HAP-1 (cell line): ENCODE measurements at regions not wholly inside any gene's neighbourhood (a gene's known extent, or its start where the extent isn't known, plus 50 kb on each side); places are given as distances from the start of the nearest gene placed in this dataset.

Experiments used
- DNase-seq, 2 experiments: peaks; one replicate each; pipeline ENCODE4 v3.0.0-alpha.2; 2016 to 2020; ENCODE audit warnings: low spot score in 2 of 2
- H3K27me3 ChIP-seq: fragments of 250-450 bp; sonication (Bioruptor Pico); 2 replicates; pipeline ENCODE4 v1.5.1; 2020; ENCODE audit warnings: low read depth, mild to moderate bottlenecking, moderate library complexity
- H3K36me3 ChIP-seq: fragments of 250-450 bp; sonication (Bioruptor Pico); replicated peaks from 2 replicates; pipeline ENCODE4 v1.5.1; 2020; ENCODE audit warnings: mild to moderate bottlenecking
- H3K4me1 ChIP-seq: fragments of 250-450 bp; sonication (Bioruptor Pico); 2 replicates; pipeline ENCODE4 v1.5.1; 2020; ENCODE audit warnings: mild to moderate bottlenecking
- H3K4me3 ChIP-seq: fragments of 250-450 bp; sonication (Bioruptor Pico); 2 replicates; pipeline ENCODE4 v1.5.1; 2020; ENCODE audit warnings: mild to moderate bottlenecking, moderate library complexity
- H3K9me3 ChIP-seq: fragments of 250-450 bp; sonication (Bioruptor Pico); 2 replicates; pipeline ENCODE4 v1.5.1; 2020; ENCODE audit warnings: mild to moderate bottlenecking, moderate library complexity
- in situ Hi-C: fragments of 300-500 bp; cut with MboI; formaldehyde crosslinking; loops from 3 replicates; pipeline ENCODE4 v1.14.3; 2020; ENCODE audit warnings: low sequenced_read_pairs, inconsistent platforms, mixed read lengths

- no peak for DNase-seq
- Histone ChIP-seq H3K27me3 (no peaks in the 10 kb centered on the region), H3K9me3 (no peaks in the 10 kb centered on the region), H3K4me1 (no peaks in the 10 kb centered on the region), H3K36me3 (no peaks in the 10 kb centered on the region), H3K4me3 (no peak overlapping the region)
- in situ Hi-C loops = no loop called here
Observed at GRCh38 chr3:22315925-22316324, 564.9 kb upstream of the ZNF385D start.

DNA sequence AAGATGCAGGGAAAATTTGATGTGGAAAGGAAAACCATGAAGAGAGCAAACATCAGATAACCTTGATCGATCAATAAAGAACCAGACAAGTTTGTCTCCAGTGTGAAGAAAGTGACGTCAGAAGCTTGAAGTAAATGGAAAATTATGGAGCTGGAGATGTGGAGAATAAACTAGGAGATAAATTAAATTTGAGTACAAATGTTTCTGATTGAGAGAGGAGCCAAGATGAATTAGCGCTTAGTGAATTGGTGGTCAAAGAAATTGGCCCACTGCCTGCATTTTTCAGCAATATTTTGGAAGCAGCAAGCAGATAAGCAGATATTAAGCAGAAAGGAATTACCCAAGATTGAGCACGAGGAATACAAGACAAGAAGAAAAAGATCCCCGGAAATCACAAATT is 567.3 kb upstream of the ZNF385D start:
- Histone ChIP-seq H3K27me3 (no peaks in the 10 kb centered on the region), H3K4me1 (no peaks in the 10 kb centered on the region), H3K9me3 (no peaks in the 10 kb centered on the region), H3K36me3 (no peaks in the 10 kb centered on the region), H3K4me3 (no peak overlapping the region)
- DNase-seq = no peak
- in situ Hi-C loops = no loop called here

DNA sequence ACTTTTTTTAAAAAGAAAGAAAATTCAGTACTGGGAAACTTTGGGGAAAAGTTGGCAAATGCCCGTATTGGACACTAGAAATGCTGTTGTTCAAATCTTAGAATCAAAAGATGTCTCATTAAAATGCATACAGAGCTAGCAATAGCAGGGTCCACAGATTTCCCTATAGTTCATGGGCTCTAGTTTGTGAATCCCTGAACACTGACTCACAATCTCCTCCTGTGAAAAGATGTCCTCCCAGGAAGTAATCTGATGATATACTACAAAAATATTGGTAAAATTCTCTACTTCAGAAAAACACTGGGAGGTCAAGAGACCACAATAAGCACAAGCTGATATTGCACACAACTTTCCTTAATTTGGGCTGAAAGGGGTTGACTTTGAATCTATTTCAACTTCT is 568.4 kb upstream of the ZNF385D start:
- Histone ChIP-seq H3K9me3 (no peaks in the 10 kb centered on the region), H3K4me1 (no peaks in the 10 kb centered on the region), H3K36me3 (no peaks in the 10 kb centered on the region), H3K4me3 (no peak overlapping the region), H3K27me3 (no peaks in the 10 kb centered on the region)
- DNase-seq = no peak
- in situ Hi-C loops = no loop called here

DNA sequence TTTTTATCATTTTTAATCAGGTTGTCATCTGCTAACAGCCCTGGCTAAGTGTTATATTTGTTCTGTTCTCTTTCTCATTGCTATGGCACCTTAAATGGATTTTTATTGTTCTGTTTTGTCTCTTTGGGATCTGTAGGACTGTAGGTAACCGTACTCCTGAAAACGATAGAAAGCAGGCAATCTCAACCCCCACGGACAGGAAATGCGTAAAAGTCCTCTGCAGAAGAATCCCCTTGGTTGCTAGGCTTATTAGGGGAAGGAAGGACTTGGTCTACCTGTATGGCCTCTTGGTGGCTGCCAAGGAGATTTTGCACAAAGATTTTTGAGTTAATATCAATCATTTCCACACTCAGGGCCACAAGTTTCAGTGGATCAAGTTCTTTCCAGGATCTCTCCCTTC is 571.9 kb upstream of the ZNF385D start:
- Histone ChIP-seq H3K36me3 (no peaks in the 10 kb centered on the region), H3K4me3 (no peak overlapping the region), H3K4me1 (no peaks in the 10 kb centered on the region), H3K27me3 (no peaks in the 10 kb centered on the region), H3K9me3 (no peaks in the 10 kb centered on the region)
- DNase-seq = no peak
- in situ Hi-C loops = no loop called here

DNA sequence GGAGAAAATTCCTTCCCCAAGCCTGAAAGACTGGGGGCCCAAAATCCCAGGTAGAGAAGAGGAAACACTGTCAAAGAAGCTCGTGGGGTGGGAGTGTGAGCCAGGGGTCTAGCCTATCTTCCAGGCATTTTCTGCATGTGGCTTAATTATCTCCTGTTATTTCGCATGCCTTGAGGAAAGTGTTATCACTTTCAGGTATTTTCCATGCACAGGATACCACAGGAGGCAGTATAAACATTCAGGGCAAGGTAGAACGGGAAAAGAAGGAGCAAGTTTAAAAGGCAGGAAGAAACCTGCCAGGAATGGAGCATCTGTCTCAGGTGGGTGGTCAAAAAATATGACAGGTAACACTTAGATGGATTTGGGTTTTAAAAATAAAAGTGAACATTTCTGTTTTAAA is 575.3 kb upstream of the ZNF385D start:
- no peak for DNase-seq
- H3K4me3 ChIP-seq = no peak overlapping the region
- no peaks in the 10 kb centered on the region for H3K9me3 ChIP-seq
- in situ Hi-C loops = no loop called here
- no peaks in the 10 kb centered on the region for H3K4me1 ChIP-seq
- no peaks in the 10 kb centered on the region for H3K36me3 ChIP-seq
- no peaks in the 10 kb centered on the region for H3K27me3 ChIP-seq

GRCh38 chr3:22334996-22335395 is 584.0 kb upstream of the ZNF385D start:
- no peak overlapping the region for H3K4me3 ChIP-seq
- no peak for DNase-seq
- no peaks in the 10 kb centered on the region for H3K36me3 ChIP-seq
- no peaks in the 10 kb centered on the region for H3K9me3 ChIP-seq
- no peaks in the 10 kb centered on the region for H3K4me1 ChIP-seq
- H3K27me3 ChIP-seq = no peaks in the 10 kb centered on the region
- in situ Hi-C loops = no loop called here

DNA sequence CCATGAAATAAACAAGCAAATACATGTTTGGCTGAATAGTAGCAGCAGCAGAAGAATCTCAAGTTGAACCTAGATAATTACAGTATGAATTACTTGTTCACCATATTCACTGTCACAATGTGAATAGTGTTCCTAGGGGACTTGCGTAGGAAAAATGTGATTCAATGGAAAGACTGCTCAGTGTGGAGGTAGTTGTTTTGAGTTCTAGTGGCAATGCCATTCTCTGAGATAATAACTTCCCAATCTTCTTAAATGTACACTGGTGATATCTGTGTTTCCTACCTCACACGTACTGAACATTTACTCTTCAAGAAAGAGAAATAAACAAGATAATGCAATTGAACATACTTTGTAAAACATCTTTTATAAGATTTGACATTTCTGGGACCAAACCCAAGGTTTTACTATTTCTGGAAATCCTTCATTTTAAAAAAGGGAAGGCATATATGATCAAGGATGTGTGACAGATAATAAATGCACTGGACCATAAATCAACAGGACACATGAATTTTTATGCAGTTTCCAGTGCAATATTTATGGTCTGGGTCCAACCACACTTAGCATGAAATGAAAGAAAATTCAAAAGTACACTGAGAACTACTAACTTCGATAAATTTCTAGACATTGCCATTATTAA is 598.3 kb upstream of the ZNF385D start:
- no peak overlapping the region for H3K4me3 ChIP-seq
- H3K27me3 ChIP-seq = no peaks in the 10 kb centered on the region
- no peaks in the 10 kb centered on the region for H3K4me1 ChIP-seq
- in situ Hi-C loops = no loop called here
- no peaks in the 10 kb centered on the region for H3K36me3 ChIP-seq
- no peaks in the 10 kb centered on the region for H3K9me3 ChIP-seq
- DNase-seq = no peak

DNA sequence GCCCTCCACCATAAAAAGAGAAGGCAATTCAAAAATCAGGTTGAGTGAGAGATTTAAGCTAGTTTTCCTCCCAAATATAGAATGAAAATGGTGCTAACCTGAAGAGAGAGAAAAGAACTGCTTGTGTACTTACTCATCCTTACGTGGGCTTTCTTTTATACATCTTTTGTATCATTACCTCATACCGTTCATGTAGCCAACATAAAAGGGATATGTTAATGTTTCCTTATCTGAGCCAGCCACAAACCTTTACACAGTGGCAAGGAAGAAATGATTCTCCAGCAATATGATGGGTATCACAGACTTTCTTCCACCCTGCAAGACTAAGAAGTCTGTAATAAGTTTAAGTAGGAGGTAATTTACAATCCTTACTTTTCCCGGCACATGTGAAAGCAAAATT is 600.8 kb upstream of the ZNF385D start:
- in situ Hi-C loops = no loop called here
- H3K4me1 ChIP-seq = no peaks in the 10 kb centered on the region
- H3K9me3 ChIP-seq = no peaks in the 10 kb centered on the region
- no peak for DNase-seq
- H3K36me3 ChIP-seq = no peaks in the 10 kb centered on the region
- no peaks in the 10 kb centered on the region for H3K27me3 ChIP-seq
- H3K4me3 ChIP-seq = no peak overlapping the region

GRCh38 chr3:22353126-22353525 is 602.1 kb upstream of the ZNF385D start:
- H3K27me3 ChIP-seq = no peaks in the 10 kb centered on the region
- no peaks in the 10 kb centered on the region for H3K9me3 ChIP-seq
- H3K4me1 ChIP-seq = no peaks in the 10 kb centered on the region
- H3K4me3 ChIP-seq = no peak overlapping the region
- no peak for DNase-seq
- in situ Hi-C loops = no loop called here
- H3K36me3 ChIP-seq = no peaks in the 10 kb centered on the region

DNA sequence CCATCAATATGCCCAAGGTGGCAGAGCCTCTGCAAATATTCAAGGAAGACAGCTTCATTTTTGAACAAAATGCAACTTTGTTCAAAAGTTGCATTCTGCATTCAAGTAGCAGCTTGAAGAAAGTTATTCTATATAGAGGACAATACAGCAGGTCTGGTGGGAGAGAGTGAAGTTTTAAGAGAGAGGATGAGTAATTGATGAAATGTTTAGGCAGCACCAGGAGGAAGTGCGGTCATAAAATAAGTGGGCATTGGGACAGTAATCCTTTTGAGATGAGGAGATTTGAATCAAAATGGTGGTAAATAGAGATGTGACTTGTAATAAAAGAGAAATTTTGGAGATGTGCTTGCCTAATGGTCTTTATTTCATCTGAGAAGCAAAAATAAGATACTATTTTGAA is 607.3 kb upstream of the ZNF385D start:
- no peaks in the 10 kb centered on the region for H3K4me1 ChIP-seq
- H3K36me3 ChIP-seq = no peaks in the 10 kb centered on the region
- no peaks in the 10 kb centered on the region for H3K9me3 ChIP-seq
- DNase-seq = no peak
- H3K4me3 ChIP-seq = no peak overlapping the region
- H3K27me3 ChIP-seq = no peaks in the 10 kb centered on the region
- in situ Hi-C loops = no loop called here

- in situ Hi-C loops = no loop called here
- Histone ChIP-seq H3K36me3 (no peaks in the 10 kb centered on the region), H3K9me3 (no peaks in the 10 kb centered on the region), H3K27me3 (no peaks in the 10 kb centered on the region), H3K4me1 (no peaks in the 10 kb centered on the region), H3K4me3 (no peak overlapping the region)
- no peak for DNase-seq
Observed at GRCh38 chr3:22360164-22360563, 609.2 kb upstream of the ZNF385D start.

- Histone ChIP-seq H3K36me3 (no peaks in the 10 kb centered on the region), H3K4me1 (no peaks in the 10 kb centered on the region), H3K27me3 (no peaks in the 10 kb centered on the region), H3K4me3 (no peak overlapping the region), H3K9me3 (no peaks in the 10 kb centered on the region)
- in situ Hi-C loops = no loop called here
- no peak for DNase-seq
Observed at GRCh38 chr3:22360970-22361369, 610.0 kb upstream of the ZNF385D start.

DNA sequence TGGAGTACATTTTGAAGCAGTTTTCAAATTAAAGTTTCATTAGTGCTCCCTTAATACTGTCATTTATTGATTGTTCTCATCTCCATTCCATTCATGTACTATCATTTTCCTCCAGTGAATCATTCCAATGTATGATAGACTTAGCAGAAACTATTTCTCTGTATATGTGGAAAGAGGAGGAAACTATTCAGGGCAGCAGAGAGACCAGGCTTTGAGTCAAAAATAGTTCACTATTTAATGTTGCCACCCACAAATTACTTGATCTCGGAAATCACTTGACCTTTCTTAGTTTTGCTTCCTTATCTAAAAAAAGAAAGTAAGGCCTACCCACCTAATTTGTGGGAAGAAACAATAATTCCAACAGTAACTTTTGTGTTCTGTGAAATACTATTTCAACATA is 610.5 kb upstream of the ZNF385D start:
- Histone ChIP-seq H3K27me3 (no peaks in the 10 kb centered on the region), H3K4me1 (no peaks in the 10 kb centered on the region), H3K36me3 (no peaks in the 10 kb centered on the region), H3K9me3 (no peaks in the 10 kb centered on the region), H3K4me3 (no peak overlapping the region)
- no peak for DNase-seq
- in situ Hi-C loops = no loop called here

GRCh38 chr3:22364851-22365250 is 613.8 kb upstream of the ZNF385D start:
- H3K36me3 ChIP-seq = no peaks in the 10 kb centered on the region
- in situ Hi-C loops = no loop called here

GRCh38 chr3:22366781-22367180 is 615.8 kb upstream of the ZNF385D start:
- Histone ChIP-seq H3K36me3 (no peaks in the 10 kb centered on the region), H3K27me3 (peaks cover 17% of the 10 kb centered on the region), H3K4me3 (no peak overlapping the region), H3K4me1 (no peaks in the 10 kb centered on the region), H3K9me3 (no peaks in the 10 kb centered on the region)
- DNase-seq = no peak
- in situ Hi-C loops = no loop called here

More at GRCh38 chr3:22364851-22365250, 613.8 kb upstream of the ZNF385D start:
- Histone ChIP-seq H3K27me3 (no peaks in the 10 kb centered on the region; the same call in 1 of the 2 replicates), H3K4me1 (no peaks in the 10 kb centered on the region), H3K4me3 (no peak overlapping the region), H3K9me3 (no peaks in the 10 kb centered on the region)
- DNase-seq = no peak
